ENCODE measurements at regions not wholly inside any gene's neighbourhood (a gene's known extent, or its start where the extent isn't known, plus 50 kb on each side); places are given as distances from the start of the nearest gene placed in this dataset.

GRCh38 chr2:156892467-156893281, 364.8 kb upstream of the GALNT5 start:
- no peak for TF ChIP-seq POLR2AphosphoS5 (IDR thresholded peaks at IDR 0.05)
- TF ChIP-seq, protein P1, sequence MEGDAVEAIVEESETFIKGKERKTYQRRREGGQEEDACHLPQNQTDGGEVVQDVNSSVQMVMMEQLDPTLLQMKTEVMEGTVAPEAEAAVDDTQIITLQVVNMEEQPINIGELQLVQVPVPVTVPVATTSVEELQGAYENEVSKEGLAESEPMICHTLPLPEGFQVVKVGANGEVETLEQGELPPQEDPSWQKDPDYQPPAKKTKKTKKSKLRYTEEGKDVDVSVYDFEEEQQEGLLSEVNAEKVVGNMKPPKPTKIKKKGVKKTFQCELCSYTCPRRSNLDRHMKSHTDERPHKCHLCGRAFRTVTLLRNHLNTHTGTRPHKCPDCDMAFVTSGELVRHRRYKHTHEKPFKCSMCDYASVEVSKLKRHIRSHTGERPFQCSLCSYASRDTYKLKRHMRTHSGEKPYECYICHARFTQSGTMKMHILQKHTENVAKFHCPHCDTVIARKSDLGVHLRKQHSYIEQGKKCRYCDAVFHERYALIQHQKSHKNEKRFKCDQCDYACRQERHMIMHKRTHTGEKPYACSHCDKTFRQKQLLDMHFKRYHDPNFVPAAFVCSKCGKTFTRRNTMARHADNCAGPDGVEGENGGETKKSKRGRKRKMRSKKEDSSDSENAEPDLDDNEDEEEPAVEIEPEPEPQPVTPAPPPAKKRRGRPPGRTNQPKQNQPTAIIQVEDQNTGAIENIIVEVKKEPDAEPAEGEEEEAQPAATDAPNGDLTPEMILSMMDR (IDR thresholded peaks at IDR 0.05), result peak in 2 of 4 experiments; percentile 17 to 22

All from sigmoid colon (tissue), 4 donors.